ENCODE measurements at regions not wholly inside any gene's neighbourhood (a gene's known extent, or its start where the extent isn't known, plus 50 kb on each side); places are given as distances from the start of the nearest gene placed in this dataset.
"Not testable (repeated sequence)": the region's sequence is repeated elsewhere in the genome, so short reads cannot be mapped to it uniquely, and the experiment has no call there.

DNA sequence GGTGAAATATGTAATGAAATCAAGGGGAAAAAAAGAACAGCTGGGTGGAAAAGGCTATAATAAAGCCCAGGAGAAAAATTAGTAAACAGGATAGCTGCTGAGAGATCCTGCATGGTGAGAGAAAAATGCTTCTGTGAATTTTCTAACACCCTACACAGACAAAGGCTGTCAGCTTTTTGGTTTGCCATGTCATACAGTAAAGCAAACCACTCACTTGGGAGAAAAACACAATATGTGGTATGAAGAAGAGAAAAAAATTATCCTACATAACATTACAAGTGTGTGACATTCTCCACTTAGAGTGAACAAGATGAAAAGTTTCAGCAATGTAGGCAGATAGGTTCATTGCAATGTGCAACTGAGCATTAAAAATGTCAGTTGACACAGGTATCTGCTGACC, 133.6 kb downstream of the PLPPR4 start:
- no peaks in the 10 kb centered on the region for H4K20me1 ChIP-seq (ENCODE audit: insufficient read depth, low read length)
- H3K9ac ChIP-seq (ENCODE audit: insufficient read depth, low read length, poor library complexity, severe bottlenecking), result no peak overlapping the region
- H3K4me1 ChIP-seq (ENCODE audit: control insufficient read depth in 1 of 2, insufficient read depth in 2 of 2, low read length in 2 of 2), result no peaks in the 10 kb centered on the region
- no peaks in the 10 kb centered on the region for H3K27me3 ChIP-seq (ENCODE audit: control insufficient read depth in 2 of 2, insufficient read depth in 2 of 2, low read length in 2 of 2)
- Mint-ChIP-seq H3K36me3 (no peaks in the 10 kb centered on the region), H3K27me3 (ENCODE audit: low read depth in 3 of 3) (peaks cover 0 to 2% (median 2%) of the 10 kb centered on the region in 3 donors), H3K9me3 (peaks cover 0 to 5% (median under 1%) of the 10 kb centered on the region in 7 donors), H3K27ac (no peak overlapping the region), H3K4me3 (no peak overlapping the region), H3K4me1 (no peaks in the 10 kb centered on the region)
- H3K79me2 ChIP-seq (ENCODE audit: insufficient read depth, low read length), result no peaks in the 10 kb centered on the region
- DNase-seq, result no peak
- H2AFZ ChIP-seq (ENCODE audit: insufficient read depth, low read depth, low read length, poor library complexity, severe bottlenecking), result no peak overlapping the region
- no peak overlapping the region for H3K4me2 ChIP-seq (replicated peaks; ENCODE audit: extremely low read depth, low read length, poor library complexity, severe bottlenecking)
- no peaks in the 10 kb centered on the region for H3K36me3 ChIP-seq (replicated peaks in 1 of 2; ENCODE audit: control insufficient read depth in 1 of 2, insufficient read depth in 2 of 2, low read length in 2 of 2)
- TF ChIP-seq, protein P1, sequence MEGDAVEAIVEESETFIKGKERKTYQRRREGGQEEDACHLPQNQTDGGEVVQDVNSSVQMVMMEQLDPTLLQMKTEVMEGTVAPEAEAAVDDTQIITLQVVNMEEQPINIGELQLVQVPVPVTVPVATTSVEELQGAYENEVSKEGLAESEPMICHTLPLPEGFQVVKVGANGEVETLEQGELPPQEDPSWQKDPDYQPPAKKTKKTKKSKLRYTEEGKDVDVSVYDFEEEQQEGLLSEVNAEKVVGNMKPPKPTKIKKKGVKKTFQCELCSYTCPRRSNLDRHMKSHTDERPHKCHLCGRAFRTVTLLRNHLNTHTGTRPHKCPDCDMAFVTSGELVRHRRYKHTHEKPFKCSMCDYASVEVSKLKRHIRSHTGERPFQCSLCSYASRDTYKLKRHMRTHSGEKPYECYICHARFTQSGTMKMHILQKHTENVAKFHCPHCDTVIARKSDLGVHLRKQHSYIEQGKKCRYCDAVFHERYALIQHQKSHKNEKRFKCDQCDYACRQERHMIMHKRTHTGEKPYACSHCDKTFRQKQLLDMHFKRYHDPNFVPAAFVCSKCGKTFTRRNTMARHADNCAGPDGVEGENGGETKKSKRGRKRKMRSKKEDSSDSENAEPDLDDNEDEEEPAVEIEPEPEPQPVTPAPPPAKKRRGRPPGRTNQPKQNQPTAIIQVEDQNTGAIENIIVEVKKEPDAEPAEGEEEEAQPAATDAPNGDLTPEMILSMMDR (IDR thresholded peaks at IDR 0.05), result no peak
- no peaks in the 10 kb centered on the region for H3K9me3 ChIP-seq (replicated peaks in 1 of 2; ENCODE audit: control insufficient read depth in 1 of 2, insufficient read depth in 1 of 2, low read length in 2 of 2)
- H3K27ac ChIP-seq (ENCODE audit: low read depth in 1 of 2, low read length in 2 of 2), result no peak overlapping the region
- no peak overlapping the region for H3K4me3 ChIP-seq (replicated peaks in 1 of 3; ENCODE audit: low read depth in 2 of 3, low read length in 3 of 3)
- intact Hi-C loops (cut with micrococcal nuclease), result no loop called here

GRCh38 chr1:99401556-99401955, 137.3 kb downstream of the PLPPR4 start:
- H3K27ac Mint-ChIP-seq; H3K4me2 ChIP-seq (replicated peaks; ENCODE audit: extremely low read depth, low read length, poor library complexity, severe bottlenecking): not testable (repeated sequence)

GRCh38 chr1:99404399-99404798, 140.1 kb downstream of the PLPPR4 start:
- H3K9ac ChIP-seq (ENCODE audit: insufficient read depth, low read length, poor library complexity, severe bottlenecking); H3K27me3 Mint-ChIP-seq (ENCODE audit: low read depth in 3 of 3); H3K27me3 ChIP-seq (ENCODE audit: control insufficient read depth in 2 of 2, insufficient read depth in 2 of 2, low read length in 2 of 2); H3K9me3 ChIP-seq (replicated peaks in 1 of 2; ENCODE audit: control insufficient read depth in 1 of 2, insufficient read depth in 1 of 2, low read length in 2 of 2); H3K4me1 Mint-ChIP-seq; H3K4me2 ChIP-seq (replicated peaks; ENCODE audit: extremely low read depth, low read length, poor library complexity, severe bottlenecking); H2AFZ ChIP-seq (ENCODE audit: insufficient read depth, low read depth, low read length, poor library complexity, severe bottlenecking); DNase-seq; H3K27ac ChIP-seq (ENCODE audit: low read depth in 1 of 2, low read length in 2 of 2); H3K4me3 Mint-ChIP-seq; H3K4me1 ChIP-seq (ENCODE audit: control insufficient read depth in 1 of 2, insufficient read depth in 2 of 2, low read length in 2 of 2); H4K20me1 ChIP-seq (ENCODE audit: insufficient read depth, low read length); H3K27ac Mint-ChIP-seq; intact Hi-C loops (cut with micrococcal nuclease); H3K36me3 Mint-ChIP-seq; H3K79me2 ChIP-seq (ENCODE audit: insufficient read depth, low read length); H3K36me3 ChIP-seq (replicated peaks in 1 of 2; ENCODE audit: control insufficient read depth in 1 of 2, insufficient read depth in 2 of 2, low read length in 2 of 2); H3K4me3 ChIP-seq (replicated peaks in 1 of 3; ENCODE audit: low read depth in 2 of 3, low read length in 3 of 3): not testable (repeated sequence)
- peaks cover 0 to 12% (median 5%) of the 10 kb centered on the region in 7 donors for H3K9me3 Mint-ChIP-seq
- WGBS (ENCODE audit: insufficient coverage), result no CpG with 5 or more reads among the region's 7 CpGs

More at GRCh38 chr1:99401556-99401955, 137.3 kb downstream of the PLPPR4 start:
- H2AFZ ChIP-seq (ENCODE audit: insufficient read depth, low read depth, low read length, poor library complexity, severe bottlenecking); H3K4me1 Mint-ChIP-seq; H3K79me2 ChIP-seq (ENCODE audit: insufficient read depth, low read length); H3K9me3 ChIP-seq (replicated peaks in 1 of 2; ENCODE audit: control insufficient read depth in 1 of 2, insufficient read depth in 1 of 2, low read length in 2 of 2); H3K27ac ChIP-seq (ENCODE audit: low read depth in 1 of 2, low read length in 2 of 2); H3K27me3 Mint-ChIP-seq (ENCODE audit: low read depth in 3 of 3); H3K4me3 ChIP-seq (replicated peaks in 1 of 3; ENCODE audit: low read depth in 2 of 3, low read length in 3 of 3); H3K36me3 Mint-ChIP-seq; H3K27me3 ChIP-seq (ENCODE audit: control insufficient read depth in 2 of 2, insufficient read depth in 2 of 2, low read length in 2 of 2); intact Hi-C loops (cut with micrococcal nuclease); H4K20me1 ChIP-seq (ENCODE audit: insufficient read depth, low read length); H3K9ac ChIP-seq (ENCODE audit: insufficient read depth, low read length, poor library complexity, severe bottlenecking); H3K4me1 ChIP-seq (ENCODE audit: control insufficient read depth in 1 of 2, insufficient read depth in 2 of 2, low read length in 2 of 2); H3K36me3 ChIP-seq (replicated peaks in 1 of 2; ENCODE audit: control insufficient read depth in 1 of 2, insufficient read depth in 2 of 2, low read length in 2 of 2); H3K4me3 Mint-ChIP-seq; DNase-seq: not testable (repeated sequence)
- H3K9me3 Mint-ChIP-seq, result peaks cover 0 to 12% (median 5%) of the 10 kb centered on the region in 7 donors

- H4K20me1 ChIP-seq (ENCODE audit: insufficient read depth, low read length), result not testable (repeated sequence)
These were observed 141.0 kb downstream of the PLPPR4 start for GRCh38 chr1:99405325-99405724.

More at GRCh38 chr1:99405325-99405724, 141.0 kb downstream of the PLPPR4 start:
- 98% methylated on average over 4 of the region's 9 CpGs for WGBS (ENCODE audit: insufficient coverage)
- H3K4me3 Mint-ChIP-seq; H3K4me3 ChIP-seq (replicated peaks in 1 of 3; ENCODE audit: low read depth in 2 of 3, low read length in 3 of 3); H3K4me1 ChIP-seq (ENCODE audit: control insufficient read depth in 1 of 2, insufficient read depth in 2 of 2, low read length in 2 of 2); DNase-seq; H3K9me3 ChIP-seq (replicated peaks in 1 of 2; ENCODE audit: control insufficient read depth in 1 of 2, insufficient read depth in 1 of 2, low read length in 2 of 2); H2AFZ ChIP-seq (ENCODE audit: insufficient read depth, low read depth, low read length, poor library complexity, severe bottlenecking); H3K27me3 Mint-ChIP-seq (ENCODE audit: low read depth in 3 of 3); H3K36me3 ChIP-seq (replicated peaks in 1 of 2; ENCODE audit: control insufficient read depth in 1 of 2, insufficient read depth in 2 of 2, low read length in 2 of 2); H3K36me3 Mint-ChIP-seq; H3K4me1 Mint-ChIP-seq; intact Hi-C loops (cut with micrococcal nuclease); H3K27ac ChIP-seq (ENCODE audit: low read depth in 1 of 2, low read length in 2 of 2); H3K9ac ChIP-seq (ENCODE audit: insufficient read depth, low read length, poor library complexity, severe bottlenecking); H3K4me2 ChIP-seq (replicated peaks; ENCODE audit: extremely low read depth, low read length, poor library complexity, severe bottlenecking); H3K79me2 ChIP-seq (ENCODE audit: insufficient read depth, low read length); H3K27ac Mint-ChIP-seq; H3K27me3 ChIP-seq (ENCODE audit: control insufficient read depth in 2 of 2, insufficient read depth in 2 of 2, low read length in 2 of 2): not testable (repeated sequence)
- peaks cover 0 to 12% (median 5%) of the 10 kb centered on the region in 7 donors for H3K9me3 Mint-ChIP-seq

All from CD14-positive monocyte (primary cell).